Kidney epithelial cell (primary cell): ENCODE measurements at regions not wholly inside any gene's neighbourhood (a gene's known extent, or its start where the extent isn't known, plus 50 kb on each side); places are given as distances from the start of the nearest gene placed in this dataset.

Experiments used
- DNase-seq: peaks from one replicate; pipeline ENCODE4 v3.0.0-alpha.2; 2010; ENCODE audit warnings: low read depth
- H3K27me3 ChIP-seq: 2 replicates; pipeline ENCODE4 v1.6.0; 2011; ENCODE audit warnings: low read length; ENCODE audit not compliant: control insufficient read depth, insufficient read depth
- H3K36me3 ChIP-seq: 2 replicates; pipeline ENCODE4 v1.5.1; 2011; ENCODE audit warnings: low read length; ENCODE audit not compliant: control insufficient read depth, insufficient read depth
- H3K4me3 ChIP-seq: 2 replicates; pipeline ENCODE4 v1.5.1; 2011; ENCODE audit warnings: low read depth, mild to moderate bottlenecking, control low read depth, low read length
- TF ChIP-seq, protein P1 (sequence below): IDR thresholded peaks from 2 replicates; pipeline ENCODE4 v1.5.1; 2011; ENCODE audit warnings: mild to moderate bottlenecking, moderate library complexity, low read length, control low read depth, inconsistent platforms; ENCODE audit not compliant: insufficient read depth, poor library complexity, severe bottlenecking

DNA sequence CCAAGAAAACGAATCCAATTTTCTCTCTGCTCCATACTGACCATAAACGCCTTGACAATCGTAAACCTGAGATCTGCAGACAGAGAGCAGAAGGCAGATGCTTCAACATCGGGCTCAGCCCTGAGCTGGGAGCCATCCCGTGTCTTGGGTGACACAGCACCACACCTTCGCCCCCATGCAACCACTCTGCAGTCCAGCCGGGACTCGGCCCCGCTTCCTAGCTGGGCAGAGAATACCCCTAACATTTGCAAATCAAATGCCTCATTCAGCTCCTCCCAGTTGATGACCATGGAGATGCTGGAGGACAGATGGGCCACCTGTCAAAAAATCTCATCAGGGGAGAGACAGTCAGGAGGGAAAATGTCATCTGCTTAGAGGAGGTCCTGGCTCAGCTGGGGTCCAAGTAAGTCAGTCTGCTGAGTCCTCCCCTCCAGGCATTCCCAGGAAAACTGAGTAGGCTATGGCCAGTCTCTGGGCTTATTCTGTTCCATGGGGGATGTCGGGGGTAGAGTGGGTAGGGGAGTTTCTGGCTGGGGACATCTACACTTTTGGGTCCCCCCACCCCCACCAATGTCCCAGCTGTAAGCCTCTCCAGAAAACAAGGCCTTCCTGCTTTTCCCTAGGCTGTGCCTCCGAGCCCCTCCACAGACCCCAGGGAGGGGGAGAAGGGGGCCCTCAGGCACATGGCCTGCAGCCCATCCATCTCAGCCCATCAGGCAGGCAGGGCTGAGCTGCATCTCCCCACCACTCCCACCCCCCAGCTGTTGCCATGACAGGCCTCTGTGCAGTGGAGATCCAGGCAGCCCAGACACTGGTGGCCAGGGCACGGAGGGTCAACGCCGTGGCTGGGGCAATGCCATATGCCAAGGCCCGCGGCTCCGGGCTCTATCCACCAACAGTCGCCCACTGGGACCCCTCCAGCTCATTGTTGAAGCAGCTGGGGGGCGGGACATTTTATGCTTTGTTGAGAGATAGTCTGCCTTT lies 158.6 kb downstream of the AXIN2 start:
- Histone ChIP-seq H3K27me3 (no peaks in the 10 kb centered on the region), H3K4me3 (no peak overlapping the region), H3K36me3 (no peaks in the 10 kb centered on the region)
- no peak for DNase-seq
- TF ChIP-seq, protein P1, sequence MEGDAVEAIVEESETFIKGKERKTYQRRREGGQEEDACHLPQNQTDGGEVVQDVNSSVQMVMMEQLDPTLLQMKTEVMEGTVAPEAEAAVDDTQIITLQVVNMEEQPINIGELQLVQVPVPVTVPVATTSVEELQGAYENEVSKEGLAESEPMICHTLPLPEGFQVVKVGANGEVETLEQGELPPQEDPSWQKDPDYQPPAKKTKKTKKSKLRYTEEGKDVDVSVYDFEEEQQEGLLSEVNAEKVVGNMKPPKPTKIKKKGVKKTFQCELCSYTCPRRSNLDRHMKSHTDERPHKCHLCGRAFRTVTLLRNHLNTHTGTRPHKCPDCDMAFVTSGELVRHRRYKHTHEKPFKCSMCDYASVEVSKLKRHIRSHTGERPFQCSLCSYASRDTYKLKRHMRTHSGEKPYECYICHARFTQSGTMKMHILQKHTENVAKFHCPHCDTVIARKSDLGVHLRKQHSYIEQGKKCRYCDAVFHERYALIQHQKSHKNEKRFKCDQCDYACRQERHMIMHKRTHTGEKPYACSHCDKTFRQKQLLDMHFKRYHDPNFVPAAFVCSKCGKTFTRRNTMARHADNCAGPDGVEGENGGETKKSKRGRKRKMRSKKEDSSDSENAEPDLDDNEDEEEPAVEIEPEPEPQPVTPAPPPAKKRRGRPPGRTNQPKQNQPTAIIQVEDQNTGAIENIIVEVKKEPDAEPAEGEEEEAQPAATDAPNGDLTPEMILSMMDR, result no peak

- Histone ChIP-seq H3K4me3 (no peak overlapping the region), H3K36me3 (no peaks in the 10 kb centered on the region), H3K27me3 (no peaks in the 10 kb centered on the region)
- DNase-seq, result no peak
- TF ChIP-seq, protein P1, result no peak
These were observed 159.9 kb downstream of the AXIN2 start for GRCh38 chr17:65401561-65401960.

DNA sequence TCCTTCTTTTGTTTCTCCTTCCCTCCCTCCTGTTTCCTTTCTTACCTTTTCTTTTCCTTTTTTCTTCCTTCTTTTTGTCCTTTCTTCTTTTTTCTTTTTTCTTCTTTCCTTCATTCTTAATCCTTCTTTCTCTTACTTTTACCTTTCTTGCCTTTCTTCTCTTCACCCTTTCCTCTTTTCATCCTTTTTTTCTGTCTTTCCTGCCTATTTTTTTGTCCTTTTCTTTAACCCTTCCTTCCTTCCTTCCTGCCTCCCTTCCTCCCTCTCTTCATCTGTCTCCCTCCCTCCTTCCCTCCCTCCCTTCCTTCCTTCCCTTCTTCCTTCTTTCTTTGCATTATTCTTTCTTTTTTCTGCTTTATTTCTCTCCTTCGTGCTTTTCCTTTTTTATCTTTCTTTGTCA lies 160.7 kb downstream of the AXIN2 start:
- Histone ChIP-seq H3K4me3 (no peak overlapping the region), H3K36me3 (no peaks in the 10 kb centered on the region), H3K27me3 (no peaks in the 10 kb centered on the region)
- TF ChIP-seq, protein P1, result no peak
- DNase-seq, result no peak

- DNase-seq, result no peak
- H3K4me3 ChIP-seq, result no peak overlapping the region
- TF ChIP-seq, protein P1, result no peak
- H3K36me3 ChIP-seq, result no peaks in the 10 kb centered on the region
- H3K27me3 ChIP-seq, result no peaks in the 10 kb centered on the region
These were observed 163.2 kb downstream of the AXIN2 start for GRCh38 chr17:65398040-65398787.

DNA sequence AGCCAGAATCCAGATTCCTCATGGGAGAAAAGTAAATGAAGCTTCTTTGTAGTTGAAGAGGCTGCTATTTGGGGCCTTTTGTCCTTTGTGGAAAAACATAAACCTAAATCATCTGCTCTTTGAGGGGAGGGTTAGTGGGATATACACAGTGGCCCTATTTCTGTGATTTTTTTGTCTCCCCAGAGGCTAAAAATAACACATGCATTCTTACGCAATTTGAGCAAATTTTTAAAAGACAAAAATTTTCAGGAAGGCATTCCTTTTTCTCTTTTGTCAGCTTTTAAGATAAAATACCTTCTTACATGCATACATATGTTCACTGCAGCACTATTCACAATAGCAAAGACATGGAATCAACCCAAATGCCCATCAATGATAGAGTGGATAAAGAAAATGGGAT lies 165.5 kb downstream of the AXIN2 start:
- TF ChIP-seq, protein P1, result no peak
- Histone ChIP-seq H3K27me3 (no peaks in the 10 kb centered on the region), H3K4me3 (no peak overlapping the region), H3K36me3 (no peaks in the 10 kb centered on the region)
- no peak for DNase-seq
